DND-41 (cell line): ENCODE measurements at regions not wholly inside any gene's neighbourhood (a gene's known extent, or its start where the extent isn't known, plus 50 kb on each side); places are given as distances from the start of the nearest gene placed in this dataset.

ENCODE experiments used
- EZH2 ChIP-seq: IDR thresholded peaks from 3 replicates; pipeline ENCODE4 v1.6.1; 2012; ENCODE audit warnings: borderline replicate concordance, low read depth, mild to moderate bottlenecking, moderate library complexity, low read length, inconsistent platforms; ENCODE audit not compliant: severe bottlenecking
- TF ChIP-seq, protein P1 (sequence below): IDR thresholded peaks from 2 replicates; pipeline ENCODE4 v1.5.1; 2012; ENCODE audit warnings: borderline replicate concordance, low read length, moderate library complexity, mild to moderate bottlenecking; ENCODE audit not compliant: poor library complexity, severe bottlenecking; ENCODE audit errors: extremely low read depth

DNA sequence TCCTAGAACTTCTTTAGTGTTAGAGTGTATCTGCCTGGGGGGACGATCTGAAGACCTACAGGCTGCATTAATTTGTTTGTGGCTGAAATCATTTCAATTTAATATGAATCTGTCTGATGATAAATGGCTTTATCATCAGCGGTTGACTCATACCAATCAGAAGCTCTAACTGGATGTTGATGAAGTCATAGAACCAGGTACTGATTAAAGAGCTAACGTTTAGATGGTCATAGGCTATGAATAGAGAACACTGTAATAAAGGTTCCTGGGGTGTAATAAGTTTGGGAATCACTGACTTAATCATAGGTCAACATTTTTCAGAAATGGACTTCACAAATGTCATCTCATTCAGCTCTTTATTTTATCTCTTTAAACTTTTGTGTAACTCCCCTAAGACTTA, 329.9 kb downstream of the MSX2 start:
- TF ChIP-seq, protein P1, sequence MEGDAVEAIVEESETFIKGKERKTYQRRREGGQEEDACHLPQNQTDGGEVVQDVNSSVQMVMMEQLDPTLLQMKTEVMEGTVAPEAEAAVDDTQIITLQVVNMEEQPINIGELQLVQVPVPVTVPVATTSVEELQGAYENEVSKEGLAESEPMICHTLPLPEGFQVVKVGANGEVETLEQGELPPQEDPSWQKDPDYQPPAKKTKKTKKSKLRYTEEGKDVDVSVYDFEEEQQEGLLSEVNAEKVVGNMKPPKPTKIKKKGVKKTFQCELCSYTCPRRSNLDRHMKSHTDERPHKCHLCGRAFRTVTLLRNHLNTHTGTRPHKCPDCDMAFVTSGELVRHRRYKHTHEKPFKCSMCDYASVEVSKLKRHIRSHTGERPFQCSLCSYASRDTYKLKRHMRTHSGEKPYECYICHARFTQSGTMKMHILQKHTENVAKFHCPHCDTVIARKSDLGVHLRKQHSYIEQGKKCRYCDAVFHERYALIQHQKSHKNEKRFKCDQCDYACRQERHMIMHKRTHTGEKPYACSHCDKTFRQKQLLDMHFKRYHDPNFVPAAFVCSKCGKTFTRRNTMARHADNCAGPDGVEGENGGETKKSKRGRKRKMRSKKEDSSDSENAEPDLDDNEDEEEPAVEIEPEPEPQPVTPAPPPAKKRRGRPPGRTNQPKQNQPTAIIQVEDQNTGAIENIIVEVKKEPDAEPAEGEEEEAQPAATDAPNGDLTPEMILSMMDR = no peak
- TF ChIP-seq EZH2 = no peak
